GM12865 (cell line): ENCODE measurements at regions not wholly inside any gene's neighbourhood (a gene's known extent, or its start where the extent isn't known, plus 50 kb on each side); places are given as distances from the start of the nearest gene placed in this dataset.

Experiments used
- DNase-seq: peaks from one replicate; pipeline ENCODE4 v3.0.0; 2010; ENCODE audit warnings: low read depth
- H3K4me3 ChIP-seq: 2 replicates; pipeline ENCODE4 v1.5.1; 2011; ENCODE audit warnings: mild to moderate bottlenecking, low read depth, low read length, control low read depth
- TF ChIP-seq, protein P1 (sequence below): IDR thresholded peaks from 2 replicates; pipeline ENCODE4 v1.5.1; 2011; ENCODE audit warnings: low read length, control low read depth, low read depth, inconsistent platforms; ENCODE audit not compliant: insufficient read depth; ENCODE audit errors: missing control alignments

DNA sequence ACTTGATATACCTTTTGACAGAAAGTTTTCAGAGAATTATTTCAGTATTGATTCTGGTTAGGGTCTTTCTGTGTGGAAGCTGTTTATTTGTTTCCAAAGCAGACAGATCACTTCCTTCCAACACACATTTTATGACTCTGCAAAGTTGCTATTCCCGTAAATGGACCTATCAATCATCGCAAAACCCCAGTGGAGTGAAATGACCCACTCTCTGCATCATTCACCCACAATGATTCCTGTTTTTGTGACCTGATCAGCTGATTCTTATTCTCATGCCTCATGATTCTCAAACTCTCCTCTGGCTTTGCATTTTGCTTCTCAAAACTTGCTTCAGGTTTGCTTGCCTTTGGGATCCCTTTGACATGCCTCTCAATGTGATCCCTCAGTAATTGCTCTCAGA, 453.7 kb downstream of the PCDH17 start:
- DNase-seq, result no peak
- TF ChIP-seq, protein P1, sequence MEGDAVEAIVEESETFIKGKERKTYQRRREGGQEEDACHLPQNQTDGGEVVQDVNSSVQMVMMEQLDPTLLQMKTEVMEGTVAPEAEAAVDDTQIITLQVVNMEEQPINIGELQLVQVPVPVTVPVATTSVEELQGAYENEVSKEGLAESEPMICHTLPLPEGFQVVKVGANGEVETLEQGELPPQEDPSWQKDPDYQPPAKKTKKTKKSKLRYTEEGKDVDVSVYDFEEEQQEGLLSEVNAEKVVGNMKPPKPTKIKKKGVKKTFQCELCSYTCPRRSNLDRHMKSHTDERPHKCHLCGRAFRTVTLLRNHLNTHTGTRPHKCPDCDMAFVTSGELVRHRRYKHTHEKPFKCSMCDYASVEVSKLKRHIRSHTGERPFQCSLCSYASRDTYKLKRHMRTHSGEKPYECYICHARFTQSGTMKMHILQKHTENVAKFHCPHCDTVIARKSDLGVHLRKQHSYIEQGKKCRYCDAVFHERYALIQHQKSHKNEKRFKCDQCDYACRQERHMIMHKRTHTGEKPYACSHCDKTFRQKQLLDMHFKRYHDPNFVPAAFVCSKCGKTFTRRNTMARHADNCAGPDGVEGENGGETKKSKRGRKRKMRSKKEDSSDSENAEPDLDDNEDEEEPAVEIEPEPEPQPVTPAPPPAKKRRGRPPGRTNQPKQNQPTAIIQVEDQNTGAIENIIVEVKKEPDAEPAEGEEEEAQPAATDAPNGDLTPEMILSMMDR, result no peak

DNA sequence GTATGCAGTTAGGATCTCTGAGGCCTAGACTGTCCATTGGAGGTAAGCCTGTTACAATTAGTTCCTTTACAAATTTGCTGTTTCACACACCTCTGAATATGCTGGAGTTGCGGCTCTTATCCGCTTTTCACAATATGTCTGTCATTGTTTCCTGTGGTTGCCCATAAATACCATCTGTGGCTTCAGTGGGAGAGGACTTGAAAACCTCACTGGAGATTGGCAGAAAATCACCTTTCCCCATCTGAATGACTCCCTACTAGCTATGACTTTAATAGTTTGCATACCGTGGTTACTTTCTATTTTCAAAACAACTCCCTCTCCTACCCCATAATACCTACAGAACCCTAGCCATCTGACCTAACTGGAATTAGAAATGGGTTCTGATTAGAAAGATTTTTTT, 454.3 kb downstream of the PCDH17 start:
- no peak overlapping the region for H3K4me3 ChIP-seq
- TF ChIP-seq, protein P1, result no peak
- DNase-seq, result no peak

More for the DNA sequence above, 453.7 kb downstream of the PCDH17 start:
- H3K4me3 ChIP-seq, result no peak overlapping the region

DNA sequence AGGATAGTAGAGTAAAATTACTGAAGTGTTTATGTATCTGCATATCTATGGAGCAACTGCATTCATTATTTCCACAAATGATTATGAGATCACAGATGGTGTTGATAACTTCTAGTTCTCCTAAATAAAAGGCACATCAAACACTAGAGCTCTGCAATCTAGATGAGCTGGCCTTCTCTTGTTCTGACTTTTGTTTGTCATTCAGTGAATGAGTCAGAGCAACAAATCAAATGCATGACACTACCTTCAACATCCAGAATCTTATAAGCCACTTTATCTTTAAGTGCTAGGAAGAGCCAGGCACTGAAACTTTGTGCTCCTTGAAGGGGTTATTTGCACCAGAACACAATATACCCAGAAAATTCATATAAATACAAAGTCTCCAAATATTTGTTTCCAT, 456.0 kb downstream of the PCDH17 start:
- TF ChIP-seq, protein P1, result no peak
- no peak overlapping the region for H3K4me3 ChIP-seq
- no peak for DNase-seq

GRCh38 chr13:58093394-58093793, 461.9 kb downstream of the PCDH17 start:
- H3K4me3 ChIP-seq, result no peak overlapping the region
- no peak for DNase-seq
- TF ChIP-seq, protein P1, result no peak

GRCh38 chr13:58097831-58098230, 466.3 kb downstream of the PCDH17 start:
- TF ChIP-seq, protein P1, result no peak
- no peak for DNase-seq
- H3K4me3 ChIP-seq, result no peak overlapping the region

DNA sequence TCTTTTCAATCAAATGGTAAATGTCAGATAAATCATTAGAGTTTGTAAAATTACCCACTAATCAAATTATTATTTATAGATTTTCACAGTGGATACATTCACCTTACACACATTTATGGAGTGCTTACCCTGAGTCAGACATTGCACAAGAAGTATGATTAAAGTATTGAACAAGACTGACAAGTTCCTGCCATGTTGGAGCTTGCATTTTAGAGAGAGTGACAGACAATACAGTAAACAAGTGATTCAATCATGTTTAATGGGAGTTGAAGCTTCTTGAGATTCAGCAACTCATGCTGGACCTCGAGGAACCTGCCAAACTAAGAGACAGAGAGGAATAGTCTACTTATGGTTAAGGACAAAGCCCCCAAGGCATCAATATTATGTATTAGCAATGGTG, 487.8 kb downstream of the PCDH17 start:
- TF ChIP-seq, protein P1, result no peak
- no peak for DNase-seq

GRCh38 chr13:58119804-58120203, 488.3 kb downstream of the PCDH17 start:
- no peak overlapping the region for H3K4me3 ChIP-seq
- no peak for DNase-seq
- TF ChIP-seq, protein P1, result no peak

More for the DNA sequence above, 487.8 kb downstream of the PCDH17 start:
- no peak overlapping the region for H3K4me3 ChIP-seq
